HepG2 (cell line): ENCODE measurements at regions not wholly inside any gene's neighbourhood (a gene's known extent, or its start where the extent isn't known, plus 50 kb on each side); places are given as distances from the start of the nearest gene placed in this dataset.

Source experiments
- CEBPG ChIP-seq: IDR thresholded peaks from 2 replicates; pipeline ENCODE4 v1.6.1; 2016
- FOXK1 ChIP-seq: sonication (generic); formaldehyde crosslinking; IDR thresholded peaks from 2 replicates; pipeline ENCODE4 v1.4.0; 2020; ENCODE audit warnings: low read depth, missing genetic modification reagents, borderline replicate concordance
- FOXP4 ChIP-seq: sonication (generic); formaldehyde crosslinking; IDR thresholded peaks from 2 replicates; pipeline ENCODE4 v1.4.0; 2020; ENCODE audit warnings: missing genetic modification reagents
- GABPB1 ChIP-seq: IDR thresholded peaks from 2 replicates; pipeline ENCODE4 v1.6.1; 2016; ENCODE audit warnings: mild to moderate bottlenecking, missing genetic modification reagents, moderate library complexity, missing compliant biosample characterization
- IKZF1 ChIP-seq: fragments of 450-650 bp; IDR thresholded peaks from 2 replicates; pipeline ENCODE4 v1.7.1; 2016
- ISL2 ChIP-seq: sonication (generic); formaldehyde crosslinking; IDR thresholded peaks from 2 replicates; pipeline ENCODE4 v1.5.0; 2020; ENCODE audit warnings: missing genetic modification reagents
- MIER3 ChIP-seq: IDR thresholded peaks from 2 replicates; pipeline ENCODE4 v1.6.1; 2016; ENCODE audit warnings: missing compliant biosample characterization, borderline replicate concordance
- MTA3 ChIP-seq: sonication (generic); formaldehyde crosslinking; IDR thresholded peaks from 2 replicates; pipeline ENCODE4 v1.4.0; 2020; ENCODE audit warnings: missing genetic modification reagents
- MXD1 ChIP-seq: sonication (generic); formaldehyde crosslinking; IDR thresholded peaks from 2 replicates; pipeline ENCODE4 v1.4.0; 2020; ENCODE audit warnings: mild to moderate bottlenecking, missing genetic modification reagents
- PCBP2 ChIP-seq: fragments of 200-400 bp; formaldehyde crosslinking; optimal IDR thresholded peaks from 2 replicates; pipeline ENCODE3; 2018; ENCODE audit warnings: low read length, low read depth; ENCODE audit not compliant: poor library complexity, severe bottlenecking
- PREB ChIP-seq: sonication (generic); formaldehyde crosslinking; IDR thresholded peaks from 2 replicates; pipeline ENCODE4 v1.4.0; 2020; ENCODE audit warnings: missing genetic modification reagents
- PRPF4 ChIP-seq: fragments of 200-400 bp; formaldehyde crosslinking; IDR thresholded peaks from 2 replicates; pipeline ENCODE4 v1.6.1; 2016; ENCODE audit warnings: low read length, low read depth; ENCODE audit not compliant: poor library complexity, severe bottlenecking
- RBM39 ChIP-seq: fragments of 200-400 bp; formaldehyde crosslinking; IDR thresholded peaks from one replicate; pipeline ENCODE4 v1.6.1; 2018; ENCODE audit warnings: antibody characterized with exemption, mild to moderate bottlenecking, low read depth, low read length; ENCODE audit not compliant: poor library complexity, severe bottlenecking
- SAFB2 ChIP-seq: sonication (generic); formaldehyde crosslinking; IDR thresholded peaks from 2 replicates; pipeline ENCODE4 v1.5.1; 2020; ENCODE audit warnings: missing genetic modification reagents, low read depth, mild to moderate bottlenecking, borderline replicate concordance
- SRSF4 ChIP-seq: fragments of 200-400 bp; formaldehyde crosslinking; IDR thresholded peaks from one replicate; pipeline ENCODE4 v1.6.1; 2018; ENCODE audit warnings: mild to moderate bottlenecking, low read depth, low read length, moderate library complexity; ENCODE audit not compliant: poor library complexity, severe bottlenecking
- TAF15 ChIP-seq: fragments of 200-400 bp; formaldehyde crosslinking; IDR thresholded peaks from one replicate; pipeline ENCODE4 v1.6.1; 2018; ENCODE audit warnings: mild to moderate bottlenecking, low read depth, low read length; ENCODE audit not compliant: poor library complexity, severe bottlenecking
- TEAD3 ChIP-seq: optimal IDR thresholded peaks from 2 replicates; pipeline ENCODE3; 2016; ENCODE audit warnings: borderline replicate concordance
- ZNF124 ChIP-seq: sonication (generic); formaldehyde crosslinking; IDR thresholded peaks from 2 replicates; pipeline ENCODE4 v1.4.0; 2020; ENCODE audit warnings: missing genetic modification reagents
- ZNF331 ChIP-seq: sonication (generic); formaldehyde crosslinking; IDR thresholded peaks from 2 replicates; pipeline ENCODE4 v1.4.0; 2020; ENCODE audit warnings: missing genetic modification reagents
- ZNF333 ChIP-seq: sonication (generic); formaldehyde crosslinking; IDR thresholded peaks from 2 replicates; pipeline ENCODE4 v1.4.0; 2020; ENCODE audit warnings: mild to moderate bottlenecking, missing genetic modification reagents, borderline replicate concordance
- ZNF850 ChIP-seq: sonication (generic); formaldehyde crosslinking; conservative IDR thresholded peaks from 2 replicates; pipeline ENCODE4 v1.9.0; 2021; ENCODE audit warnings: mild to moderate bottlenecking, missing genetic modification reagents
- TF ChIP-seq, protein P1 (sequence below): sonication (generic); formaldehyde crosslinking; conservative IDR thresholded peaks from 2 replicates; pipeline ENCODE4 v1.8.0; 2022; ENCODE audit warnings: missing genetic modification reagents
- TF ChIP-seq, protein P2 (sequence below), 2 experiments: sonication (generic) in 1 of 2; formaldehyde crosslinking in 1 of 2; IDR thresholded peaks; 2 replicates each; pipeline versions ENCODE4 v1.5.1 to v1.6.1; 2011 to 2020; ENCODE audit warnings: borderline replicate concordance in 1 of 2, low read depth in 1 of 2, low read length in 1 of 2, mild to moderate bottlenecking in 1 of 2, missing genetic modification reagents in 1 of 2, moderate library complexity in 1 of 2

DNA sequence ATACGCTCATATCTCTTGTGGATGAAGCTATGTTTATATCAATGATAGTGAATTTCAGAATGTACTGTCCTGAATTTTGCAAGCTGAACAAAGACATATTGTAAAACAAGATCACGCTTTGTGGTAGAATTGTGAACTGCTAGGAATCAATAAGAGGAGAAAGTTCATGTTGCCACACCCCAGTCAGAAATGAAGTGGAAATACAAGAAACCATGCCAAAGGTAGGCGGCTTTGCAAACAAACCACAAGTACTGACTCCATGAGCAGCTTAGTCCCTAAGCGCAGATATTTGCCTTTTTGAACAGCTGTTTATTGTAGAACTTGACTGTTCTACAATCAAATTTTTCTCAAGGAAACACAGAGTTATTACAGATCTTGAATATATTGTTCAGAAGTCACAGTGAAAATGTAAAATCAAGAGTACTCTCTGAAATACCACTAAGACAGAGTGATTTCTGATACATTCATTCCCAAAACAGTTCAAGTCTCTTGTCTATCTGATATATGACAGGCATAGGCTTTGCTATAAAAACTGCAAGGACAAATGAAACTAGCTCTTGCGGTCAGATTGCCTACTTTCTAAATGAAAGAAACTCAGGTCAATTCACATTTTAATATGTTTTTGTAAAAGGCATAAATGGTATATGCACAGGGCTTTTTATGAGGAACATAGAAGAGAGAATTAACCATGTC, 120.9 kb upstream of the CDH19 start (continued):
- TF ChIP-seq ZNF333 (CRISPR knock-in tag) (no peak), ZNF124 (CRISPR knock-in tag) (no peak), FOXK1 (CRISPR knock-in tag) (peak; percentile 39; the same call in 1 of the 2 replicates), SRSF4 (no peak), ISL2 (CRISPR knock-in tag) (peak; percentile 63; the same call in 1 of the 2 replicates), SAFB2 (CRISPR knock-in tag) (no peak), FOXP4 (CRISPR knock-in tag) (peak; percentile 49; the same call in 1 of the 2 replicates), PCBP2 (no peak), ZNF331 (CRISPR knock-in tag) (peak; percentile 56; the same call in 1 of the 2 replicates), CEBPG (CRISPR knock-in tag) (peak; percentile 80), PRPF4 (no peak), TEAD3 (CRISPR knock-in tag) (peak; percentile 22), MTA3 (CRISPR knock-in tag) (no peak), IKZF1 (no peak), GABPB1 (CRISPR knock-in tag) (no peak), MXD1 (CRISPR knock-in tag) (no peak), PREB (CRISPR knock-in tag) (no peak), ZNF850 (CRISPR knock-in tag) (no peak), TAF15 (no peak), MIER3 (CRISPR knock-in tag) (no peak), RBM39 (no peak)
- TF ChIP-seq, protein P1, sequence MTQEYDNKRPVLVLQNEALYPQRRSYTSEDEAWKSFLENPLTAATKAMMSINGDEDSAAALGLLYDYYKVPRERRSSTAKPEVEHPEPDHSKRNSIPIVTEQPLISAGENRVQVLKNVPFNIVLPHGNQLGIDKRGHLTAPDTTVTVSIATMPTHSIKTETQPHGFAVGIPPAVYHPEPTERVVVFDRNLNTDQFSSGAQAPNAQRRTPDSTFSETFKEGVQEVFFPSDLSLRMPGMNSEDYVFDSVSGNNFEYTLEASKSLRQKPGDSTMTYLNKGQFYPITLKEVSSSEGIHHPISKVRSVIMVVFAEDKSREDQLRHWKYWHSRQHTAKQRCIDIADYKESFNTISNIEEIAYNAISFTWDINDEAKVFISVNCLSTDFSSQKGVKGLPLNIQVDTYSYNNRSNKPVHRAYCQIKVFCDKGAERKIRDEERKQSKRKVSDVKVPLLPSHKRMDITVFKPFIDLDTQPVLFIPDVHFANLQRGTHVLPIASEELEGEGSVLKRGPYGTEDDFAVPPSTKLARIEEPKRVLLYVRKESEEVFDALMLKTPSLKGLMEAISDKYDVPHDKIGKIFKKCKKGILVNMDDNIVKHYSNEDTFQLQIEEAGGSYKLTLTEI: no peak
- TF ChIP-seq, protein P2, sequence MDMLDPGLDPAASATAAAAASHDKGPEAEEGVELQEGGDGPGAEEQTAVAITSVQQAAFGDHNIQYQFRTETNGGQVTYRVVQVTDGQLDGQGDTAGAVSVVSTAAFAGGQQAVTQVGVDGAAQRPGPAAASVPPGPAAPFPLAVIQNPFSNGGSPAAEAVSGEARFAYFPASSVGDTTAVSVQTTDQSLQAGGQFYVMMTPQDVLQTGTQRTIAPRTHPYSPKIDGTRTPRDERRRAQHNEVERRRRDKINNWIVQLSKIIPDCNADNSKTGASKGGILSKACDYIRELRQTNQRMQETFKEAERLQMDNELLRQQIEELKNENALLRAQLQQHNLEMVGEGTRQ (IDR thresholded peaks at IDR 0.05; ENCODE audit: low read depth, low read length): no peak
- TF ChIP-seq, protein P2 (CRISPR knock-in tag; IDR thresholded peaks at IDR 0.05; ENCODE audit: borderline replicate concordance): no peak
